PC-3 (cell line): ENCODE measurements at regions not wholly inside any gene's neighbourhood (a gene's known extent, or its start where the extent isn't known, plus 50 kb on each side); places are given as distances from the start of the nearest gene placed in this dataset.
"Not testable (repeated sequence)": the region's sequence is repeated elsewhere in the genome, so short reads cannot be mapped to it uniquely, and the experiment has no call there.

Experiments used
- ATAC-seq: fragments of 200-7000 bp; cut with Tn5 transposase; 2 replicates; pipeline ENCODE4 v1.9.1; 2020; ENCODE audit warnings: mild to moderate bottlenecking, moderate library complexity
- BruUV-seq: library from RNA; stranded (reverse); fragments of 400-500 nt; replicated peaks from 2 replicates; lab custom pipeline; 2021; lab: Mats Ljungman, UMichigan
- CTCF ChIA-PET: fragments of 300-600 bp; sonication (Branson Sonifier 250); formaldehyde crosslinking; loops from one replicate; lab custom pipeline; 2022; ENCODE audit warnings: antibody characterized with exemption; lab: Charles Lee
- POLR2A ChIA-PET: fragments of 300-600 bp; sonication (Branson Sonifier 250); formaldehyde crosslinking; loops from one replicate; lab custom pipeline; 2022; ENCODE audit warnings: antibody characterized with exemption; ENCODE audit not compliant: unreplicated experiment; lab: Charles Lee
- DNase-seq: peaks from one replicate; pipeline ENCODE4 v3.0.0-alpha.2; 2015
- H2AFZ ChIP-seq: fragments of 300-600 bp; sonication (generic); 2 replicates; pipeline ENCODE4 v1.6.0; 2016; ENCODE audit warnings: antibody characterized with exemption, low read length
- H3F3A ChIP-seq: fragments of 300-600 bp; sonication (generic); one replicate; pipeline ENCODE4 v1.6.0; 2017; ENCODE audit warnings: antibody characterized with exemption, low read length, control low read depth, mild to moderate bottlenecking; ENCODE audit not compliant: unreplicated experiment
- H3K27ac ChIP-seq: fragments of 300-600 bp; sonication (generic); 2 replicates; pipeline ENCODE4 v1.5.1; 2016; ENCODE audit warnings: mild to moderate bottlenecking, low read length
- H3K27me3 ChIP-seq: fragments of 300-600 bp; sonication (generic); 2 replicates; pipeline ENCODE4 v1.6.1; 2016; ENCODE audit warnings: low read length, mixed read lengths
- H3K36me3 ChIP-seq: fragments of 300-600 bp; sonication (generic); 2 replicates; pipeline ENCODE4 v1.6.1; 2016; ENCODE audit warnings: low read depth, mixed run types, low read length, mixed read lengths
- H3K4me1 ChIP-seq: fragments of 300-600 bp; sonication (generic); 2 replicates; pipeline ENCODE4 v1.5.1; 2016; ENCODE audit warnings: low read length; ENCODE audit not compliant: insufficient read depth
- H3K4me2 ChIP-seq: fragments of 300-600 bp; sonication (generic); 2 replicates; pipeline ENCODE4 v1.6.0; 2016; ENCODE audit warnings: low read length
- H3K4me3 ChIP-seq: fragments of 300-600 bp; sonication (generic); 2 replicates; pipeline ENCODE4 v1.5.1; 2016; ENCODE audit warnings: mild to moderate bottlenecking, low read length, mixed read lengths
- H3K79me2 ChIP-seq: fragments of 300-600 bp; sonication (generic); 2 replicates; pipeline ENCODE4 v1.6.1; 2017; ENCODE audit warnings: low read length, mixed read lengths
- H3K9ac ChIP-seq: fragments of 300-600 bp; sonication (generic); 2 replicates; pipeline ENCODE4 v1.6.0; 2016; ENCODE audit warnings: mild to moderate bottlenecking, low read length
- H3K9me2 ChIP-seq: fragments of 300-600 bp; sonication (generic); replicated peaks from 2 replicates; pipeline ENCODE4 v1.6.1; 2016; ENCODE audit warnings: mixed run types, low read length, mixed read lengths
- H3K9me3 ChIP-seq: fragments of 300-600 bp; sonication (generic); 2 replicates; pipeline ENCODE4 v1.6.1; 2016; ENCODE audit warnings: low read length, mixed read lengths
- H4K20me1 ChIP-seq: fragments of 300-600 bp; sonication (generic); 2 replicates; pipeline ENCODE4 v1.6.1; 2016; ENCODE audit warnings: low read length, mixed read lengths
- CTCF ChIP-seq: fragments of 300-600 bp; sonication (generic); conservative IDR thresholded peaks from 2 replicates; pipeline ENCODE4 v1.5.1; 2017; ENCODE audit warnings: antibody characterized with exemption, low read depth, mild to moderate bottlenecking, low read length
- EZH2 ChIP-seq: fragments of 300-600 bp; sonication (generic); IDR thresholded peaks from one replicate; pipeline ENCODE4 v1.6.1; 2017; ENCODE audit warnings: antibody characterized with exemption, mild to moderate bottlenecking, low read length; ENCODE audit not compliant: unreplicated experiment
- EZH2phosphoT487 ChIP-seq: fragments of 300-600 bp; sonication (generic); IDR thresholded peaks from 2 replicates; pipeline ENCODE4 v1.6.1; 2018; ENCODE audit warnings: mild to moderate bottlenecking, antibody characterized with exemption, low read length, borderline replicate concordance
- intact Hi-C: fragments of 100-400 bp; cut with micrococcal nuclease; formaldehyde crosslinking; loops from 2 replicates; pipeline ENCODE4 v1.9.0; 2023

- no peak overlapping the region for H3K9ac ChIP-seq
- H3K27ac ChIP-seq: no peak overlapping the region
- no peaks in the 10 kb centered on the region for H3K79me2 ChIP-seq
- H3K36me3 ChIP-seq: no peaks in the 10 kb centered on the region
- ChIA-PET POLR2A (no interaction called here), CTCF (no interaction called here)
- H3K4me2 ChIP-seq: no peak overlapping the region
- intact Hi-C loops: no loop called here
- no peaks in the 10 kb centered on the region for H3K9me3 ChIP-seq
- H3K9me2 ChIP-seq: no peaks in the 10 kb centered on the region
- ATAC-seq (no peak), DNase-seq (no peak)
- BruUV-seq: no TSS peak
- TF ChIP-seq CTCF: no peak
- no peak for TF ChIP-seq EZH2phosphoT487
- no peak for TF ChIP-seq EZH2
- no peaks in the 10 kb centered on the region for H3K27me3 ChIP-seq
- no peaks in the 10 kb centered on the region for H3K4me1 ChIP-seq
- no peaks in the 10 kb centered on the region for H3F3A ChIP-seq
- no peaks in the 10 kb centered on the region for H4K20me1 ChIP-seq
- H2AFZ ChIP-seq: no peak overlapping the region
- H3K4me3 ChIP-seq: no peak overlapping the region
Observed at GRCh38 chr11:38839071-38839470, 2241.0 kb upstream of the RAG2 start.

- Histone ChIP-seq H3K27me3 (no peaks in the 10 kb centered on the region), H3K4me1 (no peaks in the 10 kb centered on the region), H3K36me3 (no peaks in the 10 kb centered on the region), H3K9me2 (no peaks in the 10 kb centered on the region), H3K27ac (no peak overlapping the region), H3F3A (no peaks in the 10 kb centered on the region), H3K9ac (no peak overlapping the region), H3K4me2 (no peak overlapping the region), H3K79me2 (no peaks in the 10 kb centered on the region), H3K4me3 (no peak overlapping the region), H4K20me1 (no peaks in the 10 kb centered on the region), H3K9me3 (no peaks in the 10 kb centered on the region), H2AFZ (no peak overlapping the region)
- no TSS peak for BruUV-seq
- intact Hi-C loops: no loop called here
- TF ChIP-seq CTCF (no peak), EZH2 (no peak), EZH2phosphoT487 (no peak)
- no peak for ATAC-seq
- ChIA-PET POLR2A (no interaction called here), CTCF (no interaction called here)
- DNase-seq: no peak
Observed at GRCh38 chr11:38835966-38836365, 2237.9 kb upstream of the RAG2 start.

GRCh38 chr11:38824573-38824972 is 2226.5 kb upstream of the RAG2 start:
- POLR2A ChIA-PET: no interaction called here
- H3K9ac ChIP-seq: no peak overlapping the region
- BruUV-seq: no TSS peak
- no peaks in the 10 kb centered on the region for H3K79me2 ChIP-seq
- 0 out of 2 replicates have a peak, but pooled peaks cover 5% of the 10 kb centered on the region for H3K9me3 ChIP-seq
- no peaks in the 10 kb centered on the region for H3K9me2 ChIP-seq
- peak; percentile 54 for DNase-seq
- ATAC-seq: peak; percentile 50; the same call in 1 of the 2 replicates
- H2AFZ ChIP-seq: peak overlapping the region; percentile 43; the same call in 1 of the 2 replicates
- H4K20me1 ChIP-seq: no peaks in the 10 kb centered on the region
- TF ChIP-seq CTCF (peak; percentile 65), EZH2 (no peak), EZH2phosphoT487 (no peak)
- CTCF ChIA-PET: interaction anchor here (0.5 to 0.7 kb wide), 6 partner anchors 180 to 1861 kb away, joined by 3 to 4 read pairs (median 3); no protein-coding TSS in a partner anchor
- no peak overlapping the region for H3K4me2 ChIP-seq
- no peak overlapping the region for H3K4me3 ChIP-seq
- intact Hi-C loops: no loop called here
- H3K27ac ChIP-seq: no peak overlapping the region
- H3K27me3 ChIP-seq: no peaks in the 10 kb centered on the region
- no peaks in the 10 kb centered on the region for H3F3A ChIP-seq
- H3K36me3 ChIP-seq: no peaks in the 10 kb centered on the region
- no peaks in the 10 kb centered on the region for H3K4me1 ChIP-seq

- DNase-seq, H3K9me2 ChIP-seq, H2AFZ ChIP-seq, POLR2A ChIA-PET, H4K20me1 ChIP-seq, ATAC-seq, H3K36me3 ChIP-seq, H3K9ac ChIP-seq, H3K9me3 ChIP-seq, H3K27ac ChIP-seq, H3K4me3 ChIP-seq, CTCF ChIA-PET, H3K4me2 ChIP-seq, intact Hi-C loops, BruUV-seq, H3K27me3 ChIP-seq, H3K4me1 ChIP-seq, H3K79me2 ChIP-seq, H3F3A ChIP-seq: not testable (repeated sequence)
Observed at GRCh38 chr11:38821786-38822185, 2223.8 kb upstream of the RAG2 start.
